SJSA1 (cell line): ENCODE measurements at regions not wholly inside any gene's neighbourhood (a gene's known extent, or its start where the extent isn't known, plus 50 kb on each side); places are given as distances from the start of the nearest gene placed in this dataset.
"Not testable (repeated sequence)": the region's sequence is repeated elsewhere in the genome, so short reads cannot be mapped to it uniquely, and the experiment has no call there.

Experiments used
- DNase-seq, 2 experiments: peaks; one replicate each; pipeline ENCODE4 v3.0.0-alpha.2; 2015 to 2020; ENCODE audit warnings: low spot score in 2 of 2, low read depth in 1 of 2
- H3K27ac ChIP-seq: fragments of 250-450 bp; sonication (Bioruptor Pico); 2 replicates; pipeline ENCODE4 v1.5.1; 2020; ENCODE audit warnings: mild to moderate bottlenecking, moderate library complexity
- H3K27me3 ChIP-seq: fragments of 250-450 bp; sonication (Bioruptor Pico); replicated peaks from 2 replicates; pipeline ENCODE4 v1.5.1; 2020; ENCODE audit warnings: mild to moderate bottlenecking, moderate library complexity
- H3K36me3 ChIP-seq: fragments of 250-450 bp; sonication (Bioruptor Pico); 2 replicates; pipeline ENCODE4 v1.5.1; 2020; ENCODE audit warnings: mild to moderate bottlenecking
- H3K4me1 ChIP-seq: fragments of 250-450 bp; sonication (Bioruptor Pico); replicated peaks from 2 replicates; pipeline ENCODE4 v1.6.1; 2021; ENCODE audit warnings: mild to moderate bottlenecking
- H3K4me3 ChIP-seq: fragments of 250-450 bp; sonication (Bioruptor Pico); 2 replicates; pipeline ENCODE4 v1.5.1; 2020; ENCODE audit warnings: mild to moderate bottlenecking
- H3K9me3 ChIP-seq: fragments of 250-450 bp; sonication (Bioruptor Pico); replicated peaks from 2 replicates; pipeline ENCODE4 v1.5.1; 2020; ENCODE audit warnings: mild to moderate bottlenecking

DNA sequence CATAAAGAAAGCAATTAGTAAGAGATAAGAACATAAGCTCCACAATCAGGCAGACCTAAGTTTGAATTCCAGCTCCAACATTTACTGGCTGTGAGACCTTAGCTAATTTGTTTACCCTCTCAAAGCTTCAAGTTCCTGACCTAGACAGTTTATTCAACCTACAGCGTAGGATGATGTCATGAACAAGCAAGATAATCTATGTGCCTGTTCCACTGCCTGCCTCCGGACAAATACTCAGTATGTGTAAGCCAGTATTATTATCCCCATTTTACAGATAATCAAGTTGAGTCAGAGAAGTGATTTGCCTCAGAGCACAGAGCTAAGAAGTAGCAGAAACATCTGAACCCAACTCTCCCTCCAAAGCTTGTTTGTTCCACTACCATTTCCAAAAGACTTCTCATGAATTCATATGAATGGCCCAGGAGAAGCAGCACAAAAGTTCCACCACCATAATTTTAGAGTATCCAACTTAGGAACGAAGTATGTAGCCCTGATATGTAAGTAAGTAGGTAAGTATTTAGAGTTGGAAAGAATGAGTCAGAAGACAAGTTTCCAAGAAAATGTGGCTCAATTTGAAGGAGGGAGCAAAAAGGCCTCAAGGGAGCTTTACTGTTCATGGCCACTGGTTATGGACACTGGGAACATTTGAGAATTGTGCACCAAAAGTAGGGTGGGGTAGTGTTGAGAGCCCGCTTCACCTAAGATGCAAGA is 398.2 kb downstream of the NFIB start:
- no peaks in the 10 kb centered on the region for H3K36me3 ChIP-seq
- no peaks in the 10 kb centered on the region for H3K9me3 ChIP-seq
- no peak overlapping the region for H3K4me3 ChIP-seq
- H3K27ac ChIP-seq, result no peak overlapping the region
- DNase-seq, result no peak
- no peaks in the 10 kb centered on the region for H3K27me3 ChIP-seq
- H3K4me1 ChIP-seq, result no peaks in the 10 kb centered on the region

DNA sequence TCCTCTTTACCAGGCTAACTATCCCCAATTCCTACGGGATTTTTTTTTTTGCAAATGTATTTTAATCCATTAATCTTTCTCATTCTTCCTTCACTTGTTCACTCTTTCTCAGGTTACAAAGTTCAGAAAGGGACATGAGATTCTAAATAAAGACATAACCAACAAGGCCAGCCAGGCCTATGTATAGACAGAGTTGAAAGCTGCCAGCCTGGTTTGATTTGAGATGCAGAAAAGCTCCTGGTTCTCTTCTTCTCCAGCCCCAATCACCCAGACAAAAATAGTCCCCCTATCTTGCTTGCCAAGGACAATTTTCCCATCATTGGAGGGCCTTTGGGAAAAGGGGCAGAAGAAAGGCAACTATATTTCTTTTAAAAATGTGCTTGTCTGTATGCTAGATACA is 398.8 kb downstream of the NFIB start:
- Histone ChIP-seq H3K9me3 (no peaks in the 10 kb centered on the region), H3K4me3 (no peak overlapping the region), H3K27me3 (no peaks in the 10 kb centered on the region), H3K36me3 (no peaks in the 10 kb centered on the region), H3K4me1 (no peaks in the 10 kb centered on the region), H3K27ac (no peak overlapping the region)
- no peak for DNase-seq

- Histone ChIP-seq H3K27me3 (no peaks in the 10 kb centered on the region), H3K9me3 (no peaks in the 10 kb centered on the region), H3K36me3 (no peaks in the 10 kb centered on the region), H3K27ac (no peak overlapping the region), H3K4me1 (no peaks in the 10 kb centered on the region), H3K4me3 (no peak overlapping the region)
- no peak for DNase-seq
These were observed 402.5 kb downstream of the NFIB start for GRCh38 chr9:13911473-13911872.

DNA sequence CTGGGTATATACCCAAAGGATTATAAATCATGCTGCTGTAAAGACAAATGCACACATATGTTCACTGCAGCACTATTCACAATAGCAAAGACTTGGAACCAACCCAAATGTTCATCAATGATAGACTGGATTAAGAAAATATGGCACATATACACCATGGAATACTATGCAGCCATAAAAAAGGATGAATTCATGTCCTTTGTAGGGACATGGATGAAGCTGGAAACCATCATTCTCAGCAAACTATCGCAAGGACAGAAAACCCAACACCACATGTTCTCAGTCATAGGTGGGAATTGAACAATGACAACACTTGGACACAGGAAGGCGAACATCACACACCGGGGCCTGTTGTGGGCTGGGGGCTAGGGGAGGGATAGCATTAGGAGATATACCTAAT is 406.1 kb downstream of the NFIB start:
- not testable (repeated sequence) for H3K27ac ChIP-seq, DNase-seq

DNA sequence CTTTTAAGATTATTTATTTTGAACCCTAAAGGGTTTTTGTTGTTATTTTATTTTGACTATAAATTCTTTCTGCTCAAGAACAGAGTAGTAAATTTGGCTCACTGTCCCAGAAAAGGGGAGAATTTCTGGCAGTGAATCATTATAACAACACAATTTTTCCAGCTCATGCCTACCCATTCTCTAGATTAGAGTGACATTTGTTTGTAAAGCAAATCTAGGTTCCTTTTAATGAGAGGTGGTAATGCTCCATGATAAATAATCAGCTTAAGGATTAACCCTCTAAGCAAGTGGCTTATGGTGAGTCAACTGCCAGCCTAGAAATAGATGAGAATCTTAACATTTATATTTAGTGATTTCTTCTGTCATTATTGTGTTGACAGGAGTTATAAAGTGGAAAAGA is 409.2 kb downstream of the NFIB start:
- no peak overlapping the region for H3K27ac ChIP-seq
- no peaks in the 10 kb centered on the region for H3K9me3 ChIP-seq
- no peak overlapping the region for H3K4me3 ChIP-seq
- H3K4me1 ChIP-seq, result no peaks in the 10 kb centered on the region
- peak in 1 of 2 experiments; percentile 14 for DNase-seq
- no peaks in the 10 kb centered on the region for H3K27me3 ChIP-seq
- no peaks in the 10 kb centered on the region for H3K36me3 ChIP-seq

More for the DNA sequence above, 406.1 kb downstream of the NFIB start:
- H3K36me3 ChIP-seq, H3K9me3 ChIP-seq, H3K4me1 ChIP-seq, H3K4me3 ChIP-seq, H3K27me3 ChIP-seq: not testable (repeated sequence)

GRCh38 chr9:13904311-13904710 is 409.6 kb downstream of the NFIB start:
- Histone ChIP-seq H3K4me3 (no peak overlapping the region), H3K4me1 (no peaks in the 10 kb centered on the region), H3K36me3 (no peaks in the 10 kb centered on the region), H3K27ac (no peak overlapping the region), H3K27me3 (no peaks in the 10 kb centered on the region), H3K9me3 (no peaks in the 10 kb centered on the region)
- no peak for DNase-seq

DNA sequence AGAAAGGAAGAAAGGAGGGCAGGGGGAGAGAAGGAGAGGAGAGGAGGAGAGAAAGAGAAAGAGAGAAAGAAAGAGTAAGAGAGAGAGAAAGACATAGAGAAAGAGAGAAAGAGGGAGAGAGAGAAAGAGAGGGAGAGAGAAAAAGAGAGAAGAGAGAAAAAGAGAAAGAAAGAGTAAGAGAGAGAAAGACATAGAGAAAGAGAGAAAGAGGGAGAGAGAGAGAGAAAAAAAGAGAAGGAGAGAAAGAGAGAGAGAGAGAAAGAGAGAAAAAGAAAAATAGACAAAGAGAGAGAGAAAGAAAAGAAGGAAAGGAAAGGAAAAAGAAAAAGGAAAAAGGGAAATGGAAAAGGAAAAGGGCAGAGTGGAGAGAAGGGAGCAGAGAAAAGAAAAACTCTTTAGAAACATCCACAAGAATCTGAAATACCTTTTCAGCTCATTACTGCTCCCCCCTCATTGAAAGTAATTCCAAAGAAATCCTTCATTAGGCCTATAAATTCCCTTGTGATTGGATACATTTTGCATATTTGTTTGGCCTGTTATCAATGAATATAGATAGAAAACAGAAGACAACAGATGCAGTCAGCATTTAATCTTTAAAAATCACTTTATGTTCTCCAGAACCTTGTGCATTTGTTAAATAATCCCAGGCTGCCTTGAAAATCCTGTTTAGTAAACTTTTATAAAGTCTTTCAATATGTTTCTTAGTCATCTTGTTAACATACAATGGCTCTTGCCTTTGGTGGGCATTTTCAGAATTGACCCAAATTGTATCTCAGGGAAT is 411.5 kb downstream of the NFIB start:
- no peak for DNase-seq
- H3K4me3 ChIP-seq, result no peak overlapping the region
- peaks cover 5% of the 10 kb centered on the region for H3K4me1 ChIP-seq
- H3K9me3 ChIP-seq, result no peaks in the 10 kb centered on the region
- H3K36me3 ChIP-seq, result no peaks in the 10 kb centered on the region
- H3K27me3 ChIP-seq, result no peaks in the 10 kb centered on the region
- H3K27ac ChIP-seq, result no peak overlapping the region

- Histone ChIP-seq H3K4me1 (peaks cover 14% of the 10 kb centered on the region), H3K36me3 (no peaks in the 10 kb centered on the region), H3K9me3 (no peaks in the 10 kb centered on the region), H3K27ac (no peak overlapping the region), H3K4me3 (no peak overlapping the region), H3K27me3 (no peaks in the 10 kb centered on the region)
- DNase-seq, result no peak
These were observed 412.8 kb downstream of the NFIB start for GRCh38 chr9:13901176-13901575.

GRCh38 chr9:13900449-13900848 is 413.5 kb downstream of the NFIB start:
- no peak overlapping the region for H3K4me3 ChIP-seq
- DNase-seq, result no peak
- H3K27me3 ChIP-seq, result no peaks in the 10 kb centered on the region

DNA sequence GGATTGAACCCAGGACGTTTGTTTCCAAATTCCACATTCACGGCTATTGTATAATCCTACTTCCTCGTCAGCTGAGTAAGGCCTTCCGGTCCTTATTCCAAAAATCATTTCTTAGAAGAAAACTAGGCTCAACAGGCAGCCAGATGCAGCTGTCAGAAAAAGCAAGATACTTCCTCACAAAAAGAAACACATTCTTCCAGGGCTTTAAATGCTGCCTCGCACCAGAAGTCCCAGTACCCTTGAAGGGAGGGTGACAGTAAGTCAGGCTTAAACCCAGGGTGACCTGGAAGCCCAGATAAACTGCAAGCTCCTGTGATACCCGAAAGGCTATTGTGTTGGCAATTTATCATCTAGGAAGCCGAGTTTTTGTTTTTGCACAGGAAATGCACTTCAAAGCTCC is 414.0 kb downstream of the NFIB start:
- no peak for DNase-seq
- no peaks in the 10 kb centered on the region for H3K27me3 ChIP-seq
- H3K4me1 ChIP-seq, result peaks cover 14% of the 10 kb centered on the region
- no peaks in the 10 kb centered on the region for H3K36me3 ChIP-seq
- no peak overlapping the region for H3K4me3 ChIP-seq
- no peak overlapping the region for H3K27ac ChIP-seq
- no peaks in the 10 kb centered on the region for H3K9me3 ChIP-seq

More at GRCh38 chr9:13900449-13900848, 413.5 kb downstream of the NFIB start:
- H3K9me3 ChIP-seq, result no peaks in the 10 kb centered on the region
- H3K4me1 ChIP-seq, result peaks cover 14% of the 10 kb centered on the region
- H3K36me3 ChIP-seq, result no peaks in the 10 kb centered on the region
- no peak overlapping the region for H3K27ac ChIP-seq

GRCh38 chr9:13898957-13899356 is 415.0 kb downstream of the NFIB start:
- no peak for DNase-seq
- Histone ChIP-seq H3K4me3 (no peak overlapping the region), H3K4me1 (peaks cover 14% of the 10 kb centered on the region), H3K27ac (no peak overlapping the region), H3K36me3 (no peaks in the 10 kb centered on the region), H3K27me3 (no peaks in the 10 kb centered on the region), H3K9me3 (no peaks in the 10 kb centered on the region)

- H3K27me3 ChIP-seq, result no peaks in the 10 kb centered on the region
- peaks cover 14% of the 10 kb centered on the region for H3K4me1 ChIP-seq
- H3K9me3 ChIP-seq, result no peaks in the 10 kb centered on the region
- peak overlapping the region; percentile 67 for H3K27ac ChIP-seq
- peak; percentile 32 to 47 for DNase-seq
- no peak overlapping the region for H3K4me3 ChIP-seq
- no peaks in the 10 kb centered on the region for H3K36me3 ChIP-seq
These were observed 416.8 kb downstream of the NFIB start for GRCh38 chr9:13896922-13897835.

DNA sequence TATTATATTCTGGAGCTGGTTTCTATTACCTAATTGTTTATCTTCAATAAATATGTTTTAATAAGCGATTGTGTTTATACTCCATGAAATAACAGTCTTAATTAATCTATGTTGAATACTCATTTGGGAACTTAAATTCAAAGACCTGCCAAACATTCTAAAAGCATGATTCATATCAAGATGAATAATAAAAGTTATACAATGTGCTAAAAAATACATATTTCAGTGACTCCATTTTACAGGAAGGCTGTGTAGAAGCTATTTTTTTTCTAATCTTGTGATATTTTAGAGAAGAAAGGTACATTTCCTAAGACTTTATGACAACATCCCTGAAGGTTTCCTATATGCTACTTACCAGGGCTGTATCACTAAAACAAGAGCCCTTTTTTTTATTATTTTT is 417.9 kb downstream of the NFIB start:
- no peak for DNase-seq
- no peaks in the 10 kb centered on the region for H3K9me3 ChIP-seq
- H3K4me1 ChIP-seq, result peaks cover 14% of the 10 kb centered on the region
- no peaks in the 10 kb centered on the region for H3K27me3 ChIP-seq
- no peak overlapping the region for H3K4me3 ChIP-seq
- no peaks in the 10 kb centered on the region for H3K36me3 ChIP-seq
- H3K27ac ChIP-seq, result no peak overlapping the region

DNA sequence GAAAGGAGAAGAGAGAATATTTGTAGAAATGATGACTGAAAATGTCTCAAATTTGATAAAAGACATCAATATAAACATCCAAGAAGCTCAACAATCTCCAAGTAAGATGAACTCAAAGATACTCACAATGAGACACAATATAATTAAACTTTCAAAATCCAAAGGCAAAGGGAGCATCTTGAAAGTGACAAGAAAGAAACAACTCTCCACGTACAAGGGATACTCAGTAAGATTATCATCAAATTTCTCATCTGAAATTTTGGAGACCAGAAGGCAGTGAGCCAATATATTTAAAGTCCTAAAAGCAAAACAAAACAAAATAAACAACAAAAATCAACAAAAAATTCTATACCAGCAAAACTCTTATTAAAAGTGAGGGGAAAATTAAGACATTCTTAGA is 428.7 kb downstream of the NFIB start:
- H3K36me3 ChIP-seq, result no peaks in the 10 kb centered on the region
- H3K27ac ChIP-seq, result no peak overlapping the region
- H3K4me1 ChIP-seq, result no peaks in the 10 kb centered on the region
- no peak for DNase-seq
- no peak overlapping the region for H3K4me3 ChIP-seq
- no peaks in the 10 kb centered on the region for H3K27me3 ChIP-seq
- H3K9me3 ChIP-seq, result no peaks in the 10 kb centered on the region
